ENCODE measurements at regions not wholly inside any gene's neighbourhood (a gene's known extent, or its start where the extent isn't known, plus 50 kb on each side); places are given as distances from the start of the nearest gene placed in this dataset.
A peak's percentile ranks its signal among the peaks of the same experiment; 100 is the strongest.

GRCh38 chr12:64968989-64969819, 144.8 kb downstream of the TBC1D30 start:
- H2AFZ ChIP-seq (ENCODE audit: low read depth, low read length): peak overlapping the region; percentile 70
- H3K4me1 ChIP-seq (replicated peaks in 1 of 2; ENCODE audit: control insufficient read depth in 2 of 2, insufficient read depth in 2 of 2, low read length in 2 of 2): no peaks in the 10 kb centered on the region
- DNase-seq (ENCODE audit: extremely low read depth in 1 of 4, low spot score in 3 of 4): no peak
- BruUV-seq (replicated peaks): no TSS peak
- FAIRE-seq: no peak
- no peaks in the 10 kb centered on the region for H4K20me1 ChIP-seq (replicated peaks; ENCODE audit: control insufficient read depth, insufficient read depth, low read length)
- no peak overlapping the region for H3K4me3 ChIP-seq
- no peaks in the 10 kb centered on the region for H3K27me3 ChIP-seq (ENCODE audit: control insufficient read depth in 2 of 2, insufficient read depth in 2 of 2, low read length in 2 of 2)
- no peaks in the 10 kb centered on the region for H3K9me1 ChIP-seq (ENCODE audit: control insufficient read depth, insufficient read depth, low read length)
- no peaks in the 10 kb centered on the region for H3K36me3 ChIP-seq (ENCODE audit: control insufficient read depth, insufficient read depth, low read length)
- ATAC-seq: no peak
- CTCF ChIA-PET (ENCODE audit: low intra/inter-chr PET ratio): no interaction called here
- POLR2A ChIA-PET: interaction anchor here (1.2 kb wide), 1 partner anchor 24 kb away, joined by 3 read pairs; no protein-coding TSS in a partner anchor
- no peak overlapping the region for H3K4me2 ChIP-seq (ENCODE audit: insufficient read depth, low read length)
- no peak overlapping the region for H3K27ac ChIP-seq (ENCODE audit: extremely low read depth, low read depth, low read length)
- in situ Hi-C loops (cut with MboI) (no loop called here), intact Hi-C loops (cut with micrococcal nuclease) (no loop called here)
- H3K9ac ChIP-seq (ENCODE audit: insufficient read depth in 1 of 2, low read depth in 2 of 2, low read length in 2 of 2): no peak overlapping the region
- H3K79me2 ChIP-seq (ENCODE audit: control insufficient read depth, insufficient read depth, low read length): no peaks in the 10 kb centered on the region
- no peaks in the 10 kb centered on the region for H3K9me3 ChIP-seq (replicated peaks; ENCODE audit: control insufficient read depth, insufficient read depth, low read depth, low read length)
- TF ChIP-seq CTCFL (IDR thresholded peaks at IDR 0.05; ENCODE audit: borderline replicate concordance, insufficient read depth, low read depth, low read length, poor library complexity, severe bottlenecking) (no peak), KHSRP (IDR thresholded peaks at IDR 0.05) (no peak), STAT5A (IDR thresholded peaks at IDR 0.05; ENCODE audit: borderline replicate concordance, low read length) (no peak), ETV1 (tag; conservative IDR thresholded peaks at IDR 0.05; ENCODE audit: low read depth) (no peak), POLR2H (tag; IDR thresholded peaks at IDR 0.05; ENCODE audit: low read depth) (no peak), E2F4 (CRISPR knock-in tag; IDR thresholded peaks at IDR 0.05; ENCODE audit: low read depth) (no peak), MAFG (tag; conservative IDR thresholded peaks at IDR 0.05) (peak; percentile 37; the same call in 1 of the 2 replicates), ZNF239 (CRISPR knock-in tag; IDR thresholded peaks at IDR 0.05) (no peak), NFIC (IDR thresholded peaks at IDR 0.05) (no peak), TAL1 (IDR thresholded peaks at IDR 0.05) (no peak), BDP1 (IDR thresholded peaks at IDR 0.05; ENCODE audit: insufficient read depth, insufficient read length) (no peak), C11orf30 (IDR thresholded peaks at IDR 0.05; ENCODE audit: low read depth) (peak; percentile 52), CTBP1 (IDR thresholded peaks at IDR 0.05; ENCODE audit: borderline replicate concordance) (no peak), FOXP4 (CRISPR knock-in tag; IDR thresholded peaks at IDR 0.05; ENCODE audit: borderline replicate concordance) (no peak), GTF2E2 (tag; IDR thresholded peaks at IDR 0.05) (no peak), MITF (IDR thresholded peaks at IDR 0.05) (no peak), PCBP1 (IDR thresholded peaks at IDR 0.05; ENCODE audit: low read depth, low read length, poor library complexity, severe bottlenecking) (no peak)

Data from K562 (cell line).